CD4-positive, alpha-beta T cell (primary cell): ENCODE measurements at regions not wholly inside any gene's neighbourhood (a gene's known extent, or its start where the extent isn't known, plus 50 kb on each side); places are given as distances from the start of the nearest gene placed in this dataset.

Source experiments
- ATAC-seq: fragments of 200-7000 bp; cut with Tn5 transposase; one replicate; pipeline ENCODE4 v1.10.0; 2022; ENCODE audit warnings: mild to moderate bottlenecking; ENCODE audit not compliant: poor library complexity
- CTCF ChIA-PET: fragments of 350-600 bp; sonication (Branson Sonifier 250); formaldehyde crosslinking; loops from one replicate; lab custom pipeline; 2021; ENCODE audit warnings: antibody characterized with exemption, inconsistent platforms; lab: Charles Lee
- POLR2A ChIA-PET: fragments of 350-600 bp; sonication (Branson Sonifier 250); formaldehyde crosslinking; loops from one replicate; lab custom pipeline; 2021; ENCODE audit warnings: antibody characterized with exemption, inconsistent platforms; lab: Charles Lee
- DNase-seq, 14 experiments: peaks; one replicate each; pipeline ENCODE4 v3.0.0-alpha.2; 2013 to 2020; ENCODE audit warnings: mixed read lengths in 2 of 14
- H3K27ac ChIP-seq, 2 donors: one replicate each; pipeline versions ENCODE4 v1.5.1 to v1.7.0; 2013; ENCODE audit warnings: low read length in 2 of 2, low read depth in 1 of 2, mild to moderate bottlenecking in 1 of 2
- H3K27me3 ChIP-seq, 2 experiments: 1 replicate in 1 of 2; 2 replicates in 1 of 2; pipeline versions ENCODE4 v1.6.1 to v1.7.0; 2013; ENCODE audit warnings: low read length in 2 of 2, control low read depth in 1 of 2, mild to moderate bottlenecking in 1 of 2, moderate library complexity in 1 of 2; ENCODE audit not compliant: insufficient read depth in 2 of 2, control insufficient read depth in 1 of 2
- H3K36me3 ChIP-seq: one replicate; pipeline ENCODE4 v1.6.1; 2013; ENCODE audit warnings: low read length, control low read depth; ENCODE audit not compliant: insufficient read depth
- H3K4me1 ChIP-seq: one replicate; pipeline ENCODE4 v1.6.1; 2013; ENCODE audit warnings: low read length, control low read depth; ENCODE audit not compliant: insufficient read depth
- H3K4me3 ChIP-seq: one replicate; pipeline ENCODE4 v1.5.1; 2013; ENCODE audit warnings: mild to moderate bottlenecking, low read length, moderate library complexity
- H3K9me3 ChIP-seq, 2 experiments: 1 replicate in 1 of 2; 2 replicates in 1 of 2; pipeline versions ENCODE4 v1.6.1 to v1.7.0; 2013; ENCODE audit warnings: low read length in 2 of 2, mild to moderate bottlenecking in 2 of 2, control low read depth in 1 of 2, moderate library complexity in 1 of 2; ENCODE audit not compliant: control insufficient read depth in 1 of 2, insufficient read depth in 1 of 2
- H3K27ac Mint-ChIP-seq: one replicate; pipeline ENCODE4 v1.8.0; 2020; ENCODE audit warnings: mixed read lengths
- H3K27me3 Mint-ChIP-seq: one replicate; pipeline ENCODE4 v1.8.0; 2021; ENCODE audit warnings: mixed read lengths
- H3K36me3 Mint-ChIP-seq: one replicate; pipeline ENCODE4 v1.8.0; 2021; ENCODE audit warnings: low read depth, mixed read lengths
- H3K4me1 Mint-ChIP-seq: one replicate; pipeline ENCODE4 v1.8.0; 2021; ENCODE audit warnings: low read depth, mixed read lengths
- H3K4me3 Mint-ChIP-seq: one replicate; pipeline ENCODE4 v1.8.0; 2020; ENCODE audit warnings: mild to moderate bottlenecking, mixed read lengths
- H3K9me3 Mint-ChIP-seq: one replicate; pipeline ENCODE4 v1.8.0; 2020; ENCODE audit warnings: mixed read lengths
- CTCF ChIP-seq: fragments of 200-600 bp; IDR thresholded peaks from one replicate; pipeline ENCODE4 v1.8.0; 2022; ENCODE audit warnings: antibody characterized with exemption, mild to moderate bottlenecking
- intact Hi-C, 2 experiments: fragments of 100-400 bp; cut with DNase I in 1 of 2; cut with micrococcal nuclease in 1 of 2; formaldehyde crosslinking; loops; one replicate each; pipeline versions ENCODE4 v1.15.1 to v1.9.0; 2023 to 2025; cut with DNase I, micrococcal nuclease

GRCh38 chr7:13307040-13307439, 619.6 kb downstream of the ARL4A start:
- POLR2A ChIA-PET, result no interaction called here

GRCh38 chr7:13308423-13308822, 621.0 kb downstream of the ARL4A start:
- H3K4me1 ChIP-seq, result no peaks in the 10 kb centered on the region
- H3K4me3 ChIP-seq, result no peak overlapping the region
- no peaks in the 10 kb centered on the region for H3K27me3 ChIP-seq
- no peak overlapping the region for H3K27ac ChIP-seq
- H3K36me3 ChIP-seq, result no peaks in the 10 kb centered on the region
- H3K9me3 ChIP-seq, result no peaks in the 10 kb centered on the region
- intact Hi-C loops, result no loop called here
- Mint-ChIP-seq H3K36me3 (no peaks in the 10 kb centered on the region), H3K4me3 (no peak overlapping the region), H3K9me3 (no peaks in the 10 kb centered on the region), H3K27ac (no peak overlapping the region), H3K4me1 (no peaks in the 10 kb centered on the region), H3K27me3 (no peaks in the 10 kb centered on the region)
- ATAC-seq, result no peak
- TF ChIP-seq CTCF, result no peak
- CTCF ChIA-PET, result no interaction called here
- POLR2A ChIA-PET, result no interaction called here
- no peak for DNase-seq

More at GRCh38 chr7:13307040-13307439, 619.6 kb downstream of the ARL4A start:
- no peaks in the 10 kb centered on the region for H3K36me3 ChIP-seq
- CTCF ChIA-PET, result interaction anchor here (1.1 kb wide), 1 partner anchor 19 kb away, joined by 3 read pairs; no protein-coding TSS in a partner anchor
- H3K9me3 ChIP-seq, result no peaks in the 10 kb centered on the region
- Mint-ChIP-seq H3K27me3 (no peaks in the 10 kb centered on the region), H3K4me1 (no peaks in the 10 kb centered on the region), H3K4me3 (no peak overlapping the region), H3K27ac (no peak overlapping the region), H3K36me3 (no peaks in the 10 kb centered on the region), H3K9me3 (no peaks in the 10 kb centered on the region)
- ATAC-seq (no peak), DNase-seq (no peak)
- no peak overlapping the region for H3K27ac ChIP-seq
- intact Hi-C loops, result no loop called here
- no peaks in the 10 kb centered on the region for H3K27me3 ChIP-seq
- no peak overlapping the region for H3K4me3 ChIP-seq
- no peak for TF ChIP-seq CTCF
- no peaks in the 10 kb centered on the region for H3K4me1 ChIP-seq

GRCh38 chr7:13309535-13309934, 622.1 kb downstream of the ARL4A start:
- no peaks in the 10 kb centered on the region for H3K36me3 Mint-ChIP-seq
- H3K4me3 Mint-ChIP-seq, result no peak overlapping the region
- Histone ChIP-seq H3K9me3 (no peaks in the 10 kb centered on the region), H3K4me1 (no peaks in the 10 kb centered on the region), H3K4me3 (no peak overlapping the region), H3K27ac (no peak overlapping the region), H3K27me3 (no peaks in the 10 kb centered on the region), H3K36me3 (no peaks in the 10 kb centered on the region)
- H3K4me1 Mint-ChIP-seq, result no peaks in the 10 kb centered on the region
- H3K27me3 Mint-ChIP-seq, result no peaks in the 10 kb centered on the region
- ChIA-PET CTCF (no interaction called here), POLR2A (no interaction called here)
- no peaks in the 10 kb centered on the region for H3K9me3 Mint-ChIP-seq
- TF ChIP-seq CTCF, result no peak
- no peak overlapping the region for H3K27ac Mint-ChIP-seq
- DNase-seq, result no peak
- ATAC-seq, result no peak
- intact Hi-C loops, result no loop called here
